ENCODE measurements at regions not wholly inside any gene's neighbourhood (a gene's known extent, or its start where the extent isn't known, plus 50 kb on each side); places are given as distances from the start of the nearest gene placed in this dataset.

GRCh38 chr2:9123069-9123468 lies 83.5 kb upstream of the ASAP2 start:
- ChIA-PET POLR2A (no interaction called here), CTCF (no interaction called here)
- H3K9me1 ChIP-seq (replicated peaks; ENCODE audit: control insufficient read depth, extremely low read depth, insufficient read depth, low read length) = no peaks in the 10 kb centered on the region
- FAIRE-seq = no peak
- TF ChIP-seq FOS (IDR thresholded peaks at IDR 0.05; ENCODE audit: borderline replicate concordance, insufficient read depth, low read length) = no peak
- TF ChIP-seq, protein P1, sequence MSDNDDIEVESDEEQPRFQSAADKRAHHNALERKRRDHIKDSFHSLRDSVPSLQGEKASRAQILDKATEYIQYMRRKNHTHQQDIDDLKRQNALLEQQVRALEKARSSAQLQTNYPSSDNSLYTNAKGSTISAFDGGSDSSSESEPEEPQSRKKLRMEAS (IDR thresholded peaks at IDR 0.05; ENCODE audit: insufficient read depth, insufficient read length) = no peak
- TF ChIP-seq CTCF (IDR thresholded peaks at IDR 0.05; ENCODE audit: extremely low read depth in 1 of 2, insufficient read depth in 1 of 2, low read depth in 1 of 2, low read length in 2 of 2) = no peak
- TF ChIP-seq POLR2AphosphoS5 (IDR thresholded peaks at IDR 0.05; ENCODE audit: insufficient read depth, low read depth, low read length) = no peak
- TF ChIP-seq MYC (IDR thresholded peaks at IDR 0.05; ENCODE audit: low read depth, low read length) = no peak
- H3K27ac ChIP-seq (ENCODE audit: insufficient read depth, low read depth, low read length) = no peak overlapping the region
- H2AFZ ChIP-seq (ENCODE audit: low read depth, low read length) = no peak overlapping the region
- no peak overlapping the region for H3K4me3 ChIP-seq (replicated peaks in 1 of 3; ENCODE audit: insufficient read depth in 1 of 3, low read depth in 1 of 3, low read length in 3 of 3)
- no peaks in the 10 kb centered on the region for H3K79me2 ChIP-seq (ENCODE audit: control insufficient read depth, insufficient read depth, low read length)
- H3K9me3 ChIP-seq (replicated peaks; ENCODE audit: control insufficient read depth, insufficient read depth, low read length) = no peaks in the 10 kb centered on the region
- BruUV-seq (replicated peaks) = no TSS peak
- DNase-seq (ENCODE audit: low read depth, low spot score) = no peak
- no peak overlapping the region for H3K4me2 ChIP-seq (ENCODE audit: insufficient read depth, low read length)
- dilution Hi-C loops (cut with MboI; ENCODE audit: extremely low pct_ligation_motif_present, low sequenced_read_pairs) (no loop called here), intact Hi-C loops (cut with micrococcal nuclease) (no loop called here)
- no peaks in the 10 kb centered on the region for H3K36me3 ChIP-seq (ENCODE audit: control insufficient read depth in 2 of 2, extremely low read depth in 1 of 2, insufficient read depth in 2 of 2, low read length in 2 of 2)
- peaks cover 5 to 6% of the 10 kb centered on the region in 2 experiments for H3K27me3 ChIP-seq (ENCODE audit: control insufficient read depth in 2 of 2, insufficient read depth in 2 of 2, low read length in 2 of 2)
- no peak overlapping the region for H3K9ac ChIP-seq (replicated peaks; ENCODE audit: extremely low read depth, insufficient read depth, low read length)
- no peaks in the 10 kb centered on the region for H4K20me1 ChIP-seq (replicated peaks; ENCODE audit: control insufficient read depth, extremely low read depth, insufficient read depth, low read length)
- no peaks in the 10 kb centered on the region for H3K4me1 ChIP-seq (ENCODE audit: control insufficient read depth, extremely low read depth, insufficient read depth, low read length)

GRCh38 chr2:9122367-9122766 lies 84.2 kb upstream of the ASAP2 start:
- no peak overlapping the region for H2AFZ ChIP-seq (ENCODE audit: low read depth, low read length)
- CTCF ChIA-PET = no interaction called here

More at GRCh38 chr2:9122367-9122766, 84.2 kb upstream of the ASAP2 start:
- no peak overlapping the region for H3K4me3 ChIP-seq (replicated peaks in 1 of 3; ENCODE audit: insufficient read depth in 1 of 3, low read depth in 1 of 3, low read length in 3 of 3)
- no peaks in the 10 kb centered on the region for H3K36me3 ChIP-seq (ENCODE audit: control insufficient read depth in 2 of 2, extremely low read depth in 1 of 2, insufficient read depth in 2 of 2, low read length in 2 of 2)
- POLR2A ChIA-PET = no interaction called here
- no peak overlapping the region for H3K27ac ChIP-seq (ENCODE audit: insufficient read depth, low read depth, low read length)
- H3K9me3 ChIP-seq (replicated peaks; ENCODE audit: control insufficient read depth, insufficient read depth, low read length) = no peaks in the 10 kb centered on the region
- DNase-seq (ENCODE audit: low read depth, low spot score) (no peak), FAIRE-seq (no peak)
- no peaks in the 10 kb centered on the region for H3K4me1 ChIP-seq (ENCODE audit: control insufficient read depth, extremely low read depth, insufficient read depth, low read length)
- no peak overlapping the region for H3K9ac ChIP-seq (replicated peaks; ENCODE audit: extremely low read depth, insufficient read depth, low read length)
- intact Hi-C loops (cut with micrococcal nuclease) (no loop called here), dilution Hi-C loops (cut with MboI; ENCODE audit: extremely low pct_ligation_motif_present, low sequenced_read_pairs) (no loop called here)
- H3K4me2 ChIP-seq (ENCODE audit: insufficient read depth, low read length) = no peak overlapping the region
- peaks cover 5 to 6% of the 10 kb centered on the region in 2 experiments for H3K27me3 ChIP-seq (ENCODE audit: control insufficient read depth in 2 of 2, insufficient read depth in 2 of 2, low read length in 2 of 2)
- no TSS peak for BruUV-seq (replicated peaks)
- H3K79me2 ChIP-seq (ENCODE audit: control insufficient read depth, insufficient read depth, low read length) = no peaks in the 10 kb centered on the region
- TF ChIP-seq MYC (IDR thresholded peaks at IDR 0.05; ENCODE audit: low read depth, low read length) (no peak), FOS (IDR thresholded peaks at IDR 0.05; ENCODE audit: borderline replicate concordance, insufficient read depth, low read length) (no peak), POLR2A (IDR thresholded peaks at IDR 0.05; ENCODE audit: low read depth, low read length) (no peak), JUN (IDR thresholded peaks at IDR 0.05; ENCODE audit: borderline replicate concordance, insufficient read depth, insufficient read length, low read depth) (no peak), POLR2AphosphoS5 (IDR thresholded peaks at IDR 0.05; ENCODE audit: insufficient read depth, low read depth, low read length) (no peak), EZH2 (IDR thresholded peaks at IDR 0.05; ENCODE audit: borderline replicate concordance, low read depth, low read length, severe bottlenecking) (no peak), GATA2 (IDR thresholded peaks at IDR 0.05; ENCODE audit: insufficient read depth, insufficient read length, low read depth, low read length) (no peak), CTCF (IDR thresholded peaks at IDR 0.05; ENCODE audit: extremely low read depth in 1 of 2, insufficient read depth in 1 of 2, low read depth in 1 of 2, low read length in 2 of 2) (no peak)
- TF ChIP-seq, protein P1 (IDR thresholded peaks at IDR 0.05; ENCODE audit: insufficient read depth, insufficient read length) = no peak
- no peaks in the 10 kb centered on the region for H4K20me1 ChIP-seq (replicated peaks; ENCODE audit: control insufficient read depth, extremely low read depth, insufficient read depth, low read length)
- no peaks in the 10 kb centered on the region for H3K9me1 ChIP-seq (replicated peaks; ENCODE audit: control insufficient read depth, extremely low read depth, insufficient read depth, low read length)
